ENCODE measurements at regions not wholly inside any gene's neighbourhood (a gene's known extent, or its start where the extent isn't known, plus 50 kb on each side); places are given as distances from the start of the nearest gene placed in this dataset.

- Histone ChIP-seq H3K4me3 (no peak overlapping the region), H3K27ac (no peak overlapping the region), H3K4me1 (no peaks in the 10 kb centered on the region), H3K36me3 (replicated peaks in 1 of 2; ENCODE audit: insufficient read depth in 1 of 2, low read depth in 2 of 2) (no peaks in the 10 kb centered on the region), H3K9me3 (no peaks in the 10 kb centered on the region), H3K27me3 (no peaks in the 10 kb centered on the region)
- TF ChIP-seq CTCF (IDR thresholded peaks at IDR 0.05) (no peak), POLR2A (IDR thresholded peaks at IDR 0.05) (no peak)
- intact Hi-C loops (cut with DNase I) = no loop called here
- DNase-seq (no peak), ATAC-seq (no peak)
- 71 to 75% methylated on average over 5 of the region's 5 CpGs for WGBS, 2 donors
Measured at GRCh38 chr7:94095316-94096009, 91.3 kb upstream of the BET1 start.

GRCh38 chr7:94099679-94100078 lies 95.5 kb upstream of the BET1 start:
- H3K27ac ChIP-seq = no peak overlapping the region
- intact Hi-C loops (cut with DNase I) = no loop called here
- H3K4me3 ChIP-seq = no peak overlapping the region
- no peaks in the 10 kb centered on the region for H3K9me3 ChIP-seq
- ATAC-seq = no peak
- H3K4me1 ChIP-seq = no peaks in the 10 kb centered on the region
- TF ChIP-seq POLR2A (IDR thresholded peaks at IDR 0.05) (no peak), CTCF (IDR thresholded peaks at IDR 0.05) (no peak)
- no peak for DNase-seq
- no peaks in the 10 kb centered on the region for H3K27me3 ChIP-seq
- WGBS, 2 donors = 88 to 95% methylated on average over 1 of the region's 1 CpG
- no peaks in the 10 kb centered on the region for H3K36me3 ChIP-seq (replicated peaks in 1 of 2; ENCODE audit: insufficient read depth in 1 of 2, low read depth in 2 of 2)

GRCh38 chr7:94100723-94101345 lies 96.7 kb upstream of the BET1 start:
- Histone ChIP-seq H3K27ac (no peak overlapping the region), H3K4me1 (no peaks in the 10 kb centered on the region), H3K27me3 (no peaks in the 10 kb centered on the region), H3K9me3 (no peaks in the 10 kb centered on the region), H3K4me3 (no peak overlapping the region), H3K36me3 (replicated peaks in 1 of 2; ENCODE audit: insufficient read depth in 1 of 2, low read depth in 2 of 2) (no peaks in the 10 kb centered on the region)
- WGBS, 2 donors = 91 to 95% methylated on average over 26 to 27 of the region's 27 CpGs
- DNase-seq (no peak), ATAC-seq (no peak)
- intact Hi-C loops (cut with DNase I) = no loop called here
- TF ChIP-seq CTCF (IDR thresholded peaks at IDR 0.05) (no peak), POLR2A (IDR thresholded peaks at IDR 0.05) (no peak)

GRCh38 chr7:94104301-94104700 lies 100.1 kb upstream of the BET1 start:
- Histone ChIP-seq H3K9me3 (no peaks in the 10 kb centered on the region), H3K4me3 (no peak overlapping the region), H3K4me1 (no peaks in the 10 kb centered on the region), H3K27me3 (no peaks in the 10 kb centered on the region), H3K27ac (no peak overlapping the region), H3K36me3 (replicated peaks in 1 of 2; ENCODE audit: insufficient read depth in 1 of 2, low read depth in 2 of 2) (no peaks in the 10 kb centered on the region)
- ATAC-seq = no peak
- DNase-seq = no peak
- WGBS, 2 donors = 95% methylated on average over 1 of the region's 1 CpG
- TF ChIP-seq CTCF (IDR thresholded peaks at IDR 0.05) (no peak), POLR2A (IDR thresholded peaks at IDR 0.05) (no peak)
- intact Hi-C loops (cut with DNase I) = no loop called here

GRCh38 chr7:94109556-94109955 lies 105.4 kb upstream of the BET1 start:
- no peak for ATAC-seq
- no peak for TF ChIP-seq CTCF (IDR thresholded peaks at IDR 0.05)
- TF ChIP-seq POLR2A (IDR thresholded peaks at IDR 0.05) = no peak
- DNase-seq = no peak
- Histone ChIP-seq H3K4me3 (no peak overlapping the region), H3K27me3 (no peaks in the 10 kb centered on the region), H3K9me3 (no peaks in the 10 kb centered on the region), H3K4me1 (peaks cover 4% of the 10 kb centered on the region), H3K36me3 (replicated peaks in 1 of 2; ENCODE audit: insufficient read depth in 1 of 2, low read depth in 2 of 2) (no peaks in the 10 kb centered on the region), H3K27ac (no peak overlapping the region)
- intact Hi-C loops (cut with DNase I) = no loop called here
- WGBS, 2 donors = 93% methylated on average over 5 of the region's 5 CpGs
